ENCODE measurements at regions not wholly inside any gene's neighbourhood (a gene's known extent, or its start where the extent isn't known, plus 50 kb on each side); places are given as distances from the start of the nearest gene placed in this dataset.

GRCh38 chr2:186941853-186942252 is 92.9 kb upstream of the ZSWIM2 start:
- no peak for DNase-seq (ENCODE audit: extremely low spot score)
- Histone ChIP-seq H3K27ac (replicated peaks in 1 of 4) (no peak overlapping the region), H3K27me3 (no peaks in the 10 kb centered on the region), H3K4me1 (peaks cover 0 to 7% (median 0%) of the 10 kb centered on the region in 4 donors), H3K9me3 (no peaks in the 10 kb centered on the region), H3K36me3 (no peaks in the 10 kb centered on the region), H3K4me3 (no peak overlapping the region)
- intact Hi-C loops (cut with DNase I), result no loop called here
- WGBS, result 42% methylated on average over 1 of the region's 1 CpG
- TF ChIP-seq CTCF (IDR thresholded peaks at IDR 0.05) (no peak), POLR2AphosphoS5 (IDR thresholded peaks at IDR 0.05) (no peak), EP300 (IDR thresholded peaks at IDR 0.05) (no peak), POLR2A (IDR thresholded peaks at IDR 0.05; ENCODE audit: low read depth) (no peak)

GRCh38 chr2:186940463-186940862 is 91.5 kb upstream of the ZSWIM2 start:
- H3K27ac ChIP-seq (replicated peaks in 1 of 4), result no peak overlapping the region
- no peaks in the 10 kb centered on the region for H3K36me3 ChIP-seq
- 92% methylated on average over 2 of the region's 2 CpGs for WGBS
- TF ChIP-seq EP300 (IDR thresholded peaks at IDR 0.05), result no peak
- no peak for TF ChIP-seq POLR2A (IDR thresholded peaks at IDR 0.05; ENCODE audit: low read depth)
- TF ChIP-seq POLR2AphosphoS5 (IDR thresholded peaks at IDR 0.05), result no peak
- TF ChIP-seq CTCF (IDR thresholded peaks at IDR 0.05), result no peak
- no peak for DNase-seq (ENCODE audit: extremely low spot score)
- H3K9me3 ChIP-seq, result no peaks in the 10 kb centered on the region
- H3K4me3 ChIP-seq, result no peak overlapping the region
- no peaks in the 10 kb centered on the region for H3K27me3 ChIP-seq
- intact Hi-C loops (cut with DNase I), result no loop called here
- peaks cover 0 to 12% (median 0%) of the 10 kb centered on the region in 4 donors for H3K4me1 ChIP-seq

GRCh38 chr2:186934420-186934819 is 85.5 kb upstream of the ZSWIM2 start:
- 65% methylated on average over 4 of the region's 4 CpGs for WGBS
- DNase-seq (ENCODE audit: extremely low spot score), result no peak
- Histone ChIP-seq H3K27ac (replicated peaks in 1 of 4) (no peak overlapping the region), H3K36me3 (no peaks in the 10 kb centered on the region), H3K4me1 (peaks cover 0 to 12% (median 0%) of the 10 kb centered on the region in 4 donors), H3K27me3 (no peaks in the 10 kb centered on the region), H3K4me3 (no peak overlapping the region), H3K9me3 (no peaks in the 10 kb centered on the region)
- intact Hi-C loops (cut with DNase I), result no loop called here
- TF ChIP-seq POLR2A (IDR thresholded peaks at IDR 0.05; ENCODE audit: low read depth) (no peak), EP300 (IDR thresholded peaks at IDR 0.05) (no peak), CTCF (IDR thresholded peaks at IDR 0.05) (no peak), POLR2AphosphoS5 (IDR thresholded peaks at IDR 0.05) (no peak)

- Histone ChIP-seq H3K4me3 (no peak overlapping the region), H3K27me3 (no peaks in the 10 kb centered on the region), H3K4me1 (no peaks in the 10 kb centered on the region), H3K9me3 (no peaks in the 10 kb centered on the region), H3K27ac (replicated peaks in 1 of 4) (no peak overlapping the region), H3K36me3 (no peaks in the 10 kb centered on the region)
- TF ChIP-seq EP300 (IDR thresholded peaks at IDR 0.05), result no peak
- no peak for TF ChIP-seq POLR2AphosphoS5 (IDR thresholded peaks at IDR 0.05)
- no peak for TF ChIP-seq CTCF (IDR thresholded peaks at IDR 0.05)
- TF ChIP-seq POLR2A (IDR thresholded peaks at IDR 0.05; ENCODE audit: low read depth), result no peak
- intact Hi-C loops (cut with DNase I), result no loop called here
- DNase-seq (ENCODE audit: extremely low spot score), result no peak
Measured at GRCh38 chr2:186927867-186928191, 78.9 kb upstream of the ZSWIM2 start.

GRCh38 chr2:186927185-186927866 is 78.4 kb upstream of the ZSWIM2 start:
- no peaks in the 10 kb centered on the region for H3K36me3 ChIP-seq
- H3K4me1 ChIP-seq, result no peaks in the 10 kb centered on the region
- H3K27me3 ChIP-seq, result no peaks in the 10 kb centered on the region
- no peaks in the 10 kb centered on the region for H3K9me3 ChIP-seq
- no peak overlapping the region for H3K4me3 ChIP-seq
- intact Hi-C loops (cut with DNase I), result no loop called here
- no peak for DNase-seq (ENCODE audit: extremely low spot score)
- TF ChIP-seq CTCF (IDR thresholded peaks at IDR 0.05) (no peak), POLR2AphosphoS5 (IDR thresholded peaks at IDR 0.05) (no peak), POLR2A (IDR thresholded peaks at IDR 0.05; ENCODE audit: low read depth) (no peak), EP300 (IDR thresholded peaks at IDR 0.05) (no peak)
- 99% methylated on average over 4 of the region's 4 CpGs for WGBS
- H3K27ac ChIP-seq (replicated peaks in 1 of 4), result no peak overlapping the region
